ENCODE measurements at regions not wholly inside any gene's neighbourhood (a gene's known extent, or its start where the extent isn't known, plus 50 kb on each side); places are given as distances from the start of the nearest gene placed in this dataset.

DNA sequence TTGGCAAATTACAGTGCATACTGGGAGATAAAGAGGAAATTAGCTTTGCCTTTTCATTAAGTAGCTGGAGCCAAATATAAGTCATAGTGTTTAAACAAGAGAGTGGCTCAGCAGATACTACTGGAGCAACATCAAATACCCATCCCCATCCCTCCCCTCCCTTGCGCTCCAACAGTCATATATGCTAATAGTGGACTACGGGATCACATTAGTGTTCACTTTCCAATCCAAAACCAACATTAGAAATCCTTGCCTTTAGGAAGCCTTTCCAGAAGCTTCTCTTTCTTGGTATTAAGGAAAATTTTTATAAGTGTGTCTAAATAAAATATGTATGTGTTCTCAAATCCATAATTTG, 1669.3 kb downstream of the SUCLG1 start:
- TF ChIP-seq, protein P1, sequence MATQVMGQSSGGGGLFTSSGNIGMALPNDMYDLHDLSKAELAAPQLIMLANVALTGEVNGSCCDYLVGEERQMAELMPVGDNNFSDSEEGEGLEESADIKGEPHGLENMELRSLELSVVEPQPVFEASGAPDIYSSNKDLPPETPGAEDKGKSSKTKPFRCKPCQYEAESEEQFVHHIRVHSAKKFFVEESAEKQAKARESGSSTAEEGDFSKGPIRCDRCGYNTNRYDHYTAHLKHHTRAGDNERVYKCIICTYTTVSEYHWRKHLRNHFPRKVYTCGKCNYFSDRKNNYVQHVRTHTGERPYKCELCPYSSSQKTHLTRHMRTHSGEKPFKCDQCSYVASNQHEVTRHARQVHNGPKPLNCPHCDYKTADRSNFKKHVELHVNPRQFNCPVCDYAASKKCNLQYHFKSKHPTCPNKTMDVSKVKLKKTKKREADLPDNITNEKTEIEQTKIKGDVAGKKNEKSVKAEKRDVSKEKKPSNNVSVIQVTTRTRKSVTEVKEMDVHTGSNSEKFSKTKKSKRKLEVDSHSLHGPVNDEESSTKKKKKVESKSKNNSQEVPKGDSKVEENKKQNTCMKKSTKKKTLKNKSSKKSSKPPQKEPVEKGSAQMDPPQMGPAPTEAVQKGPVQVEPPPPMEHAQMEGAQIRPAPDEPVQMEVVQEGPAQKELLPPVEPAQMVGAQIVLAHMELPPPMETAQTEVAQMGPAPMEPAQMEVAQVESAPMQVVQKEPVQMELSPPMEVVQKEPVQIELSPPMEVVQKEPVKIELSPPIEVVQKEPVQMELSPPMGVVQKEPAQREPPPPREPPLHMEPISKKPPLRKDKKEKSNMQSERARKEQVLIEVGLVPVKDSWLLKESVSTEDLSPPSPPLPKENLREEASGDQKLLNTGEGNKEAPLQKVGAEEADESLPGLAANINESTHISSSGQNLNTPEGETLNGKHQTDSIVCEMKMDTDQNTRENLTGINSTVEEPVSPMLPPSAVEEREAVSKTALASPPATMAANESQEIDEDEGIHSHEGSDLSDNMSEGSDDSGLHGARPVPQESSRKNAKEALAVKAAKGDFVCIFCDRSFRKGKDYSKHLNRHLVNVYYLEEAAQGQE (IDR thresholded peaks at IDR 0.05; ENCODE audit: insufficient read depth in 1 of 2, low read depth in 2 of 2, low read length in 1 of 2) = no peak
- TF ChIP-seq POLR2AphosphoS5 (IDR thresholded peaks at IDR 0.05; ENCODE audit: low read depth, low read length) = no peak

All from Panc1 (cell line).